ENCODE measurements at regions not wholly inside any gene's neighbourhood (a gene's known extent, or its start where the extent isn't known, plus 50 kb on each side); places are given as distances from the start of the nearest gene placed in this dataset.

DNA sequence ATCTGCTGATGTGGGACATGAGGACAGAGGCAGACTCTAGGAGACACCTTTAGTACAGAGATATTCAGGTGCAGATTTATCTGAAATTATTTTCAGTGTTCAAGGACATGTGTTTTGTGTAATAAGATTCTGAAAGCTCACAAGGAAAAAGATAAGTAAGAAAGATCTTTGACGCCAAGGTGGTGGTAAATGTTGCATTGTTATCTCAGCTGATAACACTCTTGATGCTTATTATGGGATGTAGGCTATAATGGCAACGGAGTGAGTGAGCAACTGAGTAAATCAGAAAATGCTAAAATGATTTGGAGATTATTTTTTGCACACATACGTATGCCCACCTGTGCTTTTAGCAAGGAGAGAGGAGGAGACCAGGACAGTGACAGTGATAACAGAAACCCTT, 510.9 kb downstream of the KLF12 start:
- Histone ChIP-seq H3K4me3 (no peak overlapping the region), H3K9me3 (no peaks in the 10 kb centered on the region), H3K4me1 (ENCODE audit: control insufficient read depth in 1 of 2, low read depth in 2 of 2) (peaks cover 0 to 8% of the 10 kb centered on the region in 2 donors), H3K27me3 (replicated peaks; ENCODE audit: insufficient read depth) (no peaks in the 10 kb centered on the region), H3K36me3 (no peaks in the 10 kb centered on the region), H3K27ac (no peak overlapping the region)
- ATAC-seq (ENCODE audit: insufficient number of reproducible peaks, low FRiP score, low read depth) (no peak), DNase-seq (ENCODE audit: low spot score) (no peak)
- TF ChIP-seq, protein P1, sequence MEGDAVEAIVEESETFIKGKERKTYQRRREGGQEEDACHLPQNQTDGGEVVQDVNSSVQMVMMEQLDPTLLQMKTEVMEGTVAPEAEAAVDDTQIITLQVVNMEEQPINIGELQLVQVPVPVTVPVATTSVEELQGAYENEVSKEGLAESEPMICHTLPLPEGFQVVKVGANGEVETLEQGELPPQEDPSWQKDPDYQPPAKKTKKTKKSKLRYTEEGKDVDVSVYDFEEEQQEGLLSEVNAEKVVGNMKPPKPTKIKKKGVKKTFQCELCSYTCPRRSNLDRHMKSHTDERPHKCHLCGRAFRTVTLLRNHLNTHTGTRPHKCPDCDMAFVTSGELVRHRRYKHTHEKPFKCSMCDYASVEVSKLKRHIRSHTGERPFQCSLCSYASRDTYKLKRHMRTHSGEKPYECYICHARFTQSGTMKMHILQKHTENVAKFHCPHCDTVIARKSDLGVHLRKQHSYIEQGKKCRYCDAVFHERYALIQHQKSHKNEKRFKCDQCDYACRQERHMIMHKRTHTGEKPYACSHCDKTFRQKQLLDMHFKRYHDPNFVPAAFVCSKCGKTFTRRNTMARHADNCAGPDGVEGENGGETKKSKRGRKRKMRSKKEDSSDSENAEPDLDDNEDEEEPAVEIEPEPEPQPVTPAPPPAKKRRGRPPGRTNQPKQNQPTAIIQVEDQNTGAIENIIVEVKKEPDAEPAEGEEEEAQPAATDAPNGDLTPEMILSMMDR (IDR thresholded peaks at IDR 0.05) = no peak

GRCh38 chr13:73622381-73622780, 511.8 kb downstream of the KLF12 start:
- Histone ChIP-seq H3K36me3 (no peaks in the 10 kb centered on the region), H3K9me3 (no peaks in the 10 kb centered on the region), H3K4me3 (no peak overlapping the region), H3K4me1 (ENCODE audit: control insufficient read depth in 1 of 2, low read depth in 2 of 2) (peaks cover 0 to 8% of the 10 kb centered on the region in 2 donors), H3K27ac (no peak overlapping the region), H3K27me3 (replicated peaks; ENCODE audit: insufficient read depth) (no peaks in the 10 kb centered on the region)
- DNase-seq (ENCODE audit: low spot score) = no peak
- no peak for ATAC-seq (ENCODE audit: insufficient number of reproducible peaks, low FRiP score, low read depth)
- TF ChIP-seq, protein P1 (IDR thresholded peaks at IDR 0.05) = no peak

DNA sequence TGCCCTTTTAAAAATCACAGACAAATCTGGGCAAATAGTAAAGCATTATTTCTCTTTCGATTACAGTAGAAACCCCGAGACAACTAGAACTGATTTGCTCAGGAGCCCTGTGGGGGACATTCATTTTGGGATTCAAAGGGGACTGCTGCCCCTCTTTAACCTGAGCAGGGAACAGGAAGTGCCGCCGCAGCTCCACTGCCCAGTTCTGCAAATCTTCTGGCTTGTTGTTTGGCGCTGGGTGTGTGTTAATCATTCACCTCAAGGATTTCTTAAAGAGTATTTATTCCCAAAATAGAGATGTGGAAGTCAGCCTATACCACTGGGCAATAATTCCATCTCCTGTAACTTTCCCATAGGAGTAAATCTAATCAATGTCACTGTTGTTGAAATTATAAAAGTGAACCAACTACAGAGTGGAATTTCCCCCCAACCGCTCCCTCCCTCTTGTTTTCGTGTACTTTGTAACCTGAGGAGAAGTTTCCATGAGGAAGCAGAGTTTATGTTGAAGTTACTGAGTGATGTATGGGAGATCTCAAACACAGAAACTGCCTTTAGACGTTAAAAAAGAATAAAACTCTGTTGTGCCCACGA, 515.8 kb downstream of the KLF12 start:
- no peak for ATAC-seq (ENCODE audit: insufficient number of reproducible peaks, low FRiP score, low read depth)
- Histone ChIP-seq H3K27ac (no peak overlapping the region), H3K36me3 (no peaks in the 10 kb centered on the region), H3K27me3 (replicated peaks; ENCODE audit: insufficient read depth) (no peaks in the 10 kb centered on the region), H3K4me3 (peak overlapping the region; percentile 4), H3K4me1 (ENCODE audit: control insufficient read depth in 1 of 2, low read depth in 2 of 2) (peaks cover 0 to 8% of the 10 kb centered on the region in 2 donors), H3K9me3 (no peaks in the 10 kb centered on the region)
- DNase-seq (ENCODE audit: low spot score) = no peak
- TF ChIP-seq, protein P1 (IDR thresholded peaks at IDR 0.05) = no peak

GRCh38 chr13:73616861-73617260, 517.3 kb downstream of the KLF12 start:
- DNase-seq (ENCODE audit: low spot score) (no peak), ATAC-seq (ENCODE audit: insufficient number of reproducible peaks, low FRiP score, low read depth) (no peak)
- H3K4me1 ChIP-seq (ENCODE audit: control insufficient read depth in 1 of 2, low read depth in 2 of 2) = peaks cover 0 to 8% of the 10 kb centered on the region in 2 donors
- no peaks in the 10 kb centered on the region for H3K9me3 ChIP-seq
- no peaks in the 10 kb centered on the region for H3K27me3 ChIP-seq (replicated peaks; ENCODE audit: insufficient read depth)
- TF ChIP-seq, protein P1 (IDR thresholded peaks at IDR 0.05) = no peak
- H3K36me3 ChIP-seq = no peaks in the 10 kb centered on the region
- no peak overlapping the region for H3K4me3 ChIP-seq
- H3K27ac ChIP-seq = no peak overlapping the region

GRCh38 chr13:73610799-73611592, 523.2 kb downstream of the KLF12 start:
- H3K4me1 ChIP-seq (ENCODE audit: control insufficient read depth in 1 of 2, low read depth in 2 of 2) = no peaks in the 10 kb centered on the region
- ATAC-seq (ENCODE audit: insufficient number of reproducible peaks, low FRiP score, low read depth) (no peak), DNase-seq (ENCODE audit: low spot score) (no peak)
- no peaks in the 10 kb centered on the region for H3K27me3 ChIP-seq (replicated peaks; ENCODE audit: insufficient read depth)
- H3K36me3 ChIP-seq = no peaks in the 10 kb centered on the region
- no peak overlapping the region for H3K27ac ChIP-seq
- TF ChIP-seq, protein P1 (IDR thresholded peaks at IDR 0.05) = no peak
- H3K9me3 ChIP-seq = no peaks in the 10 kb centered on the region
- H3K4me3 ChIP-seq = no peak overlapping the region
